Thyroid gland (tissue), 4 donors: ENCODE measurements at regions not wholly inside any gene's neighbourhood (a gene's known extent, or its start where the extent isn't known, plus 50 kb on each side); places are given as distances from the start of the nearest gene placed in this dataset.

Experiments
- DNase-seq, 2 donors: peaks; one replicate each; pipeline ENCODE4 v3.0.0-alpha.2; 2019
- H3K27ac ChIP-seq, 3 donors: fragments of 200-600 bp; sonication (generic); 1 replicate in 2 of 3; 2 replicates in 1 of 3; pipeline ENCODE4 v1.5.1; 2016 to 2019; ENCODE audit warnings: mild to moderate bottlenecking in 1 of 3, moderate library complexity in 1 of 3
- H3K27me3 ChIP-seq: fragments of 200-600 bp; sonication (generic); one replicate; pipeline ENCODE4 v1.5.1; 2019
- H3K36me3 ChIP-seq, 2 donors: fragments of 200-600 bp; sonication (generic); one replicate each; pipeline ENCODE4 v1.5.1; 2016 to 2019
- H3K4me1 ChIP-seq, 2 donors: fragments of 200-600 bp; sonication (generic); one replicate each; pipeline ENCODE4 v1.5.1; 2017 to 2019
- H3K4me3 ChIP-seq, 3 donors: fragments of 200-600 bp; sonication (generic); replicated peaks in 1 of 3; 1 replicate in 2 of 3; 2 replicates in 1 of 3; pipeline ENCODE4 v1.5.1; 2016; ENCODE audit warnings: mild to moderate bottlenecking in 1 of 3
- H3K9me3 ChIP-seq: fragments of 200-600 bp; sonication (generic); one replicate; pipeline ENCODE4 v1.5.1; 2017
- POLR2A ChIP-seq, 2 donors: fragments of 450-650 bp; IDR thresholded peaks; one replicate each; pipeline ENCODE4 v1.6.1; 2017; ENCODE audit warnings: antibody characterized with exemption in 2 of 2, mild to moderate bottlenecking in 2 of 2, moderate library complexity in 1 of 2
- WGBS, 2 donors: methylation state at CpG; one replicate each; pipeline ENCODE4 v1.1.5; 2017; 5-methylcytosine and 5-hydroxymethylcytosine counted together
- intact Hi-C: fragments of 100-400 bp; cut with DNase I; formaldehyde crosslinking; loops from one replicate; pipeline ENCODE4 v1.15.1; 2023
- TF ChIP-seq, protein P1 (sequence below), 6 experiments: fragments of 200-600 bp in 3 of 6; fragments of 450-650 bp in 3 of 6; sonication (generic) in 3 of 6; IDR thresholded peaks; one replicate each; pipeline ENCODE4 v1.5.1; 2016 to 2019; ENCODE audit warnings: antibody characterized with exemption in 6 of 6, mild to moderate bottlenecking in 2 of 6, inconsistent platforms in 1 of 6, moderate library complexity in 1 of 6

DNA sequence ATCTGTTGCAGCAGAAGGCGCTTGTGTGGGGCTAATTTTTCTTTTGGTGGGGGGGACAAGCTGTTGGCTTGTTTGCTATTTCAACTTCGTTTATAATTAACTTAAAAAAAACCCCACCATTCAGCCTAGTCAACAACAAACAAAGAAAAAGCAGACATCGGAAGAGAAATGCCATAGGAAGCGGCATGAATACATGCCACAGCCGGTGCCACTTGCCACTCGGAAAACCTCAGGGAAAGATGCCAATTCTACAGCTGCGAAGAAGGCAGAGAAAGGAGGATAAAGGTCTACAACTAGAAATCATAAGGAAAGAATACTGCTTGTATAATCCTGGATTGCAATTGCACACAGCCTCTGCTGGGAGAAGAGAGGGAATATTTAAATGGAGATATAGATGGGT is 254.4 kb upstream of the PMFBP1 start:
- 93 to 95% methylated on average over 7 of the region's 7 CpGs for WGBS, 2 donors
- no peak overlapping the region for H3K4me3 ChIP-seq
- H3K27me3 ChIP-seq, result no peaks in the 10 kb centered on the region
- peaks cover 4% of the 10 kb centered on the region for H3K9me3 ChIP-seq
- TF ChIP-seq, protein P1, sequence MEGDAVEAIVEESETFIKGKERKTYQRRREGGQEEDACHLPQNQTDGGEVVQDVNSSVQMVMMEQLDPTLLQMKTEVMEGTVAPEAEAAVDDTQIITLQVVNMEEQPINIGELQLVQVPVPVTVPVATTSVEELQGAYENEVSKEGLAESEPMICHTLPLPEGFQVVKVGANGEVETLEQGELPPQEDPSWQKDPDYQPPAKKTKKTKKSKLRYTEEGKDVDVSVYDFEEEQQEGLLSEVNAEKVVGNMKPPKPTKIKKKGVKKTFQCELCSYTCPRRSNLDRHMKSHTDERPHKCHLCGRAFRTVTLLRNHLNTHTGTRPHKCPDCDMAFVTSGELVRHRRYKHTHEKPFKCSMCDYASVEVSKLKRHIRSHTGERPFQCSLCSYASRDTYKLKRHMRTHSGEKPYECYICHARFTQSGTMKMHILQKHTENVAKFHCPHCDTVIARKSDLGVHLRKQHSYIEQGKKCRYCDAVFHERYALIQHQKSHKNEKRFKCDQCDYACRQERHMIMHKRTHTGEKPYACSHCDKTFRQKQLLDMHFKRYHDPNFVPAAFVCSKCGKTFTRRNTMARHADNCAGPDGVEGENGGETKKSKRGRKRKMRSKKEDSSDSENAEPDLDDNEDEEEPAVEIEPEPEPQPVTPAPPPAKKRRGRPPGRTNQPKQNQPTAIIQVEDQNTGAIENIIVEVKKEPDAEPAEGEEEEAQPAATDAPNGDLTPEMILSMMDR (IDR thresholded peaks at IDR 0.05), result no peak
- TF ChIP-seq POLR2A (IDR thresholded peaks at IDR 0.05), result no peak
- no peaks in the 10 kb centered on the region for H3K36me3 ChIP-seq
- H3K27ac ChIP-seq, result no peak overlapping the region
- H3K4me1 ChIP-seq, result no peaks in the 10 kb centered on the region
- intact Hi-C loops, result no loop called here
- no peak for DNase-seq

DNA sequence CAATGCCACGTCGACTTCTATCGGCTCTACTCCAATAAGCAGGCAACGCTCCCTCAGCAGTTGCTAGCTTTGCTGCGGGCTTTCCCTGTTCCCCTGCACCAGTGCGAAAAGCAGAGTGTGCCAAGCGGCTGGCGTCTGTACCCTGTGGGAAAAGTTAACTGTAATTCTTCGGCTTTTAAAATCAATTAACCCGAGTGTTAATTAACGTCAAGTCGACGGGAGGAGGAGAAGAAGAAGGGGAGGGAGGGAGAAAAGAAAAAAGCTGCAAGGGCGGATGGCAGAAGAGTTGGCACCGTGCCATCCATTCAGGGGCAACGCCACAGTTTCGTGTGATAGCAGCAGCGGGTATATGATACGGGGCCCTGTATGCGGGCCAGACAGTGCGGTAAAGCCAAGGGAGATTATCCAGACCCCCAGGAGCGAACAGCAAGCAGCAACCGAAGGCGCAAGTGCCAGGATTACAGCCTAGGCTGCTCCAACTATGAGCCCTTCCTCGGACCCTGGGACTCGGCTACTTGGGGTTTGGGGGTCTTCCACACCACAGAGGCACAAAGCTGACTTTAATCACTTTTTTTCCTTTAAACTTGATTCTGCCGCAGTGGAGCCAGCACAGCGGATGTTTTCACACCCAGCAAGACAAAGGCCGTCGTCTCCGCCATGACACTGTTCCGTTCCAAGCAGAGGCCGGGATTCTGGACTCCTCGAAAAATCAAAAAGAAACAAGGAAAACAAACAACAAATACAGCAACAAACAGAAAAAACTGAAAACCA is 253.8 kb upstream of the PMFBP1 start:
- no peak overlapping the region for H3K4me3 ChIP-seq
- H3K27me3 ChIP-seq, result no peaks in the 10 kb centered on the region
- TF ChIP-seq POLR2A (IDR thresholded peaks at IDR 0.05), result no peak
- TF ChIP-seq, protein P1 (IDR thresholded peaks at IDR 0.05), result no peak
- WGBS, 2 donors, result 94 to 96% methylated on average over 33 of the region's 34 CpGs
- H3K27ac ChIP-seq, result no peak overlapping the region
- DNase-seq, result no peak
- no peaks in the 10 kb centered on the region for H3K4me1 ChIP-seq
- H3K9me3 ChIP-seq, result peaks cover 4% of the 10 kb centered on the region
- intact Hi-C loops, result no loop called here
- no peaks in the 10 kb centered on the region for H3K36me3 ChIP-seq

DNA sequence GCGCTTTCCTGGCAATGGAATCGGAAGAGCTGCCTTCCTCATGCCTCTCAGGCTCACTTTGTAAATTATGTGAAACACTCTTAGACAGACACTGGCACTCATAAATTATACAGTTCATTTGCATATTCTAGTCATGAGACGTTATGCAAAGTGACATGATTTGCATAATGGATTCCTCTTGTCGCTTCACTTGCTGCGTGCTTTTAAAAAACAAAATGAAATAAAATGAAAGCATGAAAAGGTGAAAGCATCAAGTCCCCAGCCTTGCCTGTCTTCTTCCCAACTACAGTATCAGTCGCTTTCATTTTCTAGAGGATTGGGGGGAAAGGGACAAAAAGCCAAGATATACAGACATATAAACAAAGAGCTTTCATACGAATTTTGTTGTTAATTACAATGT is 252.8 kb upstream of the PMFBP1 start:
- Histone ChIP-seq H3K27me3 (no peaks in the 10 kb centered on the region), H3K4me3 (no peak overlapping the region), H3K27ac (no peak overlapping the region), H3K4me1 (no peaks in the 10 kb centered on the region), H3K36me3 (no peaks in the 10 kb centered on the region), H3K9me3 (peaks cover 4% of the 10 kb centered on the region)
- DNase-seq, result no peak
- TF ChIP-seq POLR2A (IDR thresholded peaks at IDR 0.05), result no peak
- TF ChIP-seq, protein P1 (IDR thresholded peaks at IDR 0.05), result no peak
- intact Hi-C loops, result no loop called here
- 86 to 88% methylated on average over 7 of the region's 7 CpGs for WGBS, 2 donors

DNA sequence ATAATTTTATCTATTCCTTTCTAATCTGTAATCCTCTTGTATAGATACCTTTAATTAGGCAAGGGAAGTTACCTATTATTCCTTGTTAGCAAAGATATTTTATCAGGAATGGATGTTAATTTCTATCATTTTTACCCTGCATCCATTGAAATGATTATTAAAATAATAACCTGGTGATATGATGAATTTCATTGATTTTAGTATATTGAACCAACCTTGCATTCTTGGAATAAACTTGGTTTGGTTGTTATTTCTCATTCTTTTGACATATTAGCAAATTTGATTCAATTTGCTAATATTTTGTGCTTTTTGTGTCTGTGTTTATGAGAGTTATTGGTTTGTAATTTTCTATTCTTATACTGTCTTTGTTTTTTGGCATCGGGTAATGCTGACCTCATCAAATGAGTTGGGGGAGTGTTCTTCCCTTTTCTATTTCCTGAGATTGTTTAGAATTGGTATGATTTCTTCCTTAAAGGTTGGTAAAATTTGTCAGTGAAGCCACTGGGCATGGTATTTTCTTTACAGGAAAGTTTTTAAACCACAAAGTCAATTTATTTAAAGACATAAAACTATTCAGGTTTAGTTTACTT is 250.4 kb upstream of the PMFBP1 start:
- Histone ChIP-seq H3K9me3 (peaks cover 4% of the 10 kb centered on the region), H3K4me3 (no peak overlapping the region), H3K4me1 (no peaks in the 10 kb centered on the region), H3K36me3 (no peaks in the 10 kb centered on the region), H3K27me3 (no peaks in the 10 kb centered on the region), H3K27ac (no peak overlapping the region)
- WGBS, 2 donors, result 80 to 91% methylated on average over 1 of the region's 1 CpG
- TF ChIP-seq POLR2A (IDR thresholded peaks at IDR 0.05), result no peak
- TF ChIP-seq, protein P1 (IDR thresholded peaks at IDR 0.05), result no peak
- intact Hi-C loops, result no loop called here
- DNase-seq, result no peak

DNA sequence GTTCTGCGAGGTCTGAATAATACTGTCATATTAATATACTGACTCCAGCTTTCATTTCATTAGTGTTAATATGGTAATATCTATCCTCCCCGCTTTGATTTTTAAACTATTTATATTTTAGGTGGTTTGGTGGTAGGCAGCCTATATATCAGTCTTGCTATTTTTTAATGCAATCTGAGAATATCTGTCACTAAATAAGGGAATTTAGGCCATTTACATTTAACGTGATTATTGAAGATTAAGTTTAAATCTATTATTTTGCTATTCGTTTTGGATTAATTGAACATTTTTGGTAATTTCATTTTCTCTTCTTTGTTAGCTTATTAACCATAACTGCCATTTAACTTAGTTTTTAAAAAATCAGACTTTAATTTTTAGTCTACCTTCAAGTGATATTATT is 247.7 kb upstream of the PMFBP1 start:
- no peak overlapping the region for H3K4me3 ChIP-seq
- H3K27ac ChIP-seq, result no peak overlapping the region
- no peaks in the 10 kb centered on the region for H3K27me3 ChIP-seq
- no peak for DNase-seq
- intact Hi-C loops, result no loop called here
- TF ChIP-seq, protein P1 (IDR thresholded peaks at IDR 0.05), result no peak
- WGBS, 2 donors, result 96 to 97% methylated on average over 4 of the region's 4 CpGs
- H3K9me3 ChIP-seq, result peaks cover 4% of the 10 kb centered on the region
- H3K36me3 ChIP-seq, result no peaks in the 10 kb centered on the region
- H3K4me1 ChIP-seq, result no peaks in the 10 kb centered on the region
